ENCODE measurements at regions not wholly inside any gene's neighbourhood (a gene's known extent, or its start where the extent isn't known, plus 50 kb on each side); places are given as distances from the start of the nearest gene placed in this dataset.

DNA sequence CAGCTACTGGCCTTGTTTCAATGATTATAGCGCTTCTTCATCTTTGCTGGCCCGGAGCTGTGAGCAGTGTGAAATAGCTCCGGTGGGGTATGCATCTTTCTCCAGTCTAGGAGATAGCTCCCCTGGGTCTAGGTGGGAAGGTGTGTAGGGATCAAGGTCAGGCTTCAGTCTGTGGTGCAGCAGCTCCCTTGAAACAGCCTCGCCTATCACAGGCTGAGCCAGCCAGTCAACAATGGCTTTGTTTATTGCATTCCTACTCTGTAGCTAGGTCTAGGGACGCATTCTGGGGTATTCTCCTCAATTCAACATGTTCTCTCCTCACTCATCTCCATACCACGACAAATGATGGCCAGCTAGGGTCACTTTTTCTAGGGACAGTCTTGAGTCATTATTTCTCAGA is 646.8 kb upstream of the IGFBP3 start:
- no peaks in the 10 kb centered on the region for H3K36me3 ChIP-seq
- no peaks in the 10 kb centered on the region for H3K9me3 ChIP-seq
- H3K4me3 ChIP-seq, result no peak overlapping the region
- DNase-seq, result no peak
- H3K4me1 ChIP-seq, result no peaks in the 10 kb centered on the region
- no peak for ATAC-seq
- H3K27ac ChIP-seq, result peak overlapping the region in 3 of 4 donors; percentile 34 to 39 (median 36)
- in situ Hi-C loops (cut with MboI; ENCODE audit: low sequenced_read_pairs in 4 of 4), result no loop called here
- no peak for TF ChIP-seq POLR2A (IDR thresholded peaks at IDR 0.05)
- no peak for TF ChIP-seq CTCF (IDR thresholded peaks at IDR 0.05 in 4 of 5, conservative IDR thresholded peaks at IDR 0.05 in 1 of 5)
- intact Hi-C loops (cut with DNase I; ENCODE audit: low total_unique reads), result no loop called here
- no peaks in the 10 kb centered on the region for H3K27me3 ChIP-seq

DNA sequence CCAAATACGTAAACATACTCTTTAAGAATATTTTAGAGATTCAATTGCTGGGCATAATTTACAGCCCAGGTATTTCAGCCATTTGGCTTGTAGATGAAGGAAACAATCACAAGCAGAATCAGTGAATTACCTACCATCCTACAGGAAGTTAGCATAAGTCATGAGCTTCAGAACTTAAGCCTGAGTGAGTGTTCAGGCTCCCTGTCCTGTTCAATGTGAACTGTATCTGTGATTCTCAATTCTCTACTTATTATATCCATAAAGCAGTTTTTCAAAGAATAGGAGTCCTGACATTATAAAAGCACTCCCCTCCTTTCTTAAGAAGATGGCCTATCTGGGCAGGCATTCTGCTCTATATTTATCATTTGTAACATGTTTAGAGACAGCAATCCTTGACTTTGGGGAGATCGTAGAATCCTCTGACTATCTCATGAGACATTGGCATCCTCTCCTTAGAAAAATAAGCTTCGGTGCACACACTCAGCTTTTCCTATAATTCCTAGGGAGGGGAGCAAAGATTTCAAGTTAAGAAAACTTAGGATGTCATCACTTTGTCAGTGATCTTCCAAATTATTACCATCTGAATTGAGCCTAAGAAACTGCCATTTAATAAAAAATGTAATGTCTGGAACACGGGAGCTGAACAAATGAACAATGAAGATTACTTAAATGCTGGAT is 645.2 kb upstream of the IGFBP3 start:
- in situ Hi-C loops (cut with MboI; ENCODE audit: low sequenced_read_pairs in 4 of 4), result no loop called here
- H3K36me3 ChIP-seq, result no peaks in the 10 kb centered on the region
- no peak for ATAC-seq
- H3K4me3 ChIP-seq, result no peak overlapping the region
- intact Hi-C loops (cut with DNase I; ENCODE audit: low total_unique reads), result no loop called here
- no peaks in the 10 kb centered on the region for H3K9me3 ChIP-seq
- H3K27me3 ChIP-seq, result no peaks in the 10 kb centered on the region
- DNase-seq, result no peak
- no peak overlapping the region for H3K27ac ChIP-seq
- H3K4me1 ChIP-seq, result no peaks in the 10 kb centered on the region
- TF ChIP-seq POLR2A (IDR thresholded peaks at IDR 0.05) (no peak), CTCF (IDR thresholded peaks at IDR 0.05 in 4 of 5, conservative IDR thresholded peaks at IDR 0.05 in 1 of 5) (no peak)

GRCh38 chr7:46565253-46566096 is 644.4 kb upstream of the IGFBP3 start:
- Histone ChIP-seq H3K27me3 (no peaks in the 10 kb centered on the region), H3K36me3 (no peaks in the 10 kb centered on the region), H3K4me3 (no peak overlapping the region), H3K27ac (no peak overlapping the region), H3K4me1 (no peaks in the 10 kb centered on the region), H3K9me3 (no peaks in the 10 kb centered on the region)
- in situ Hi-C loops (cut with MboI; ENCODE audit: low sequenced_read_pairs in 4 of 4), result no loop called here
- TF ChIP-seq POLR2A (IDR thresholded peaks at IDR 0.05) (no peak), CTCF (IDR thresholded peaks at IDR 0.05 in 4 of 5, conservative IDR thresholded peaks at IDR 0.05 in 1 of 5) (no peak)
- ATAC-seq (no peak), DNase-seq (no peak)
- intact Hi-C loops (cut with DNase I; ENCODE audit: low total_unique reads), result no loop called here

- TF ChIP-seq POLR2A (IDR thresholded peaks at IDR 0.05) (no peak), CTCF (IDR thresholded peaks at IDR 0.05 in 4 of 5, conservative IDR thresholded peaks at IDR 0.05 in 1 of 5) (no peak)
Measured at GRCh38 chr7:46559194-46559832, 638.2 kb upstream of the IGFBP3 start.

More at GRCh38 chr7:46559194-46559832, 638.2 kb upstream of the IGFBP3 start:
- H3K36me3 ChIP-seq, result no peaks in the 10 kb centered on the region
- H3K27me3 ChIP-seq, result no peaks in the 10 kb centered on the region
- no peaks in the 10 kb centered on the region for H3K9me3 ChIP-seq
- ATAC-seq (peak in 1 of 2 donors; percentile 30), DNase-seq (no peak)
- no peak overlapping the region for H3K27ac ChIP-seq
- intact Hi-C loops (cut with DNase I; ENCODE audit: low total_unique reads), result no loop called here
- in situ Hi-C loops (cut with MboI; ENCODE audit: low sequenced_read_pairs in 4 of 4), result no loop called here
- H3K4me1 ChIP-seq, result no peaks in the 10 kb centered on the region
- H3K4me3 ChIP-seq, result no peak overlapping the region
